NT2/D1 (cell line): ENCODE measurements at regions not wholly inside any gene's neighbourhood (a gene's known extent, or its start where the extent isn't known, plus 50 kb on each side); places are given as distances from the start of the nearest gene placed in this dataset.

ENCODE experiments used
- DNase-seq: peaks from one replicate; pipeline ENCODE4 v3.0.0-alpha.2; 2011; ENCODE audit warnings: low read depth, low spot score
- H3K27me3 ChIP-seq: 2 replicates; pipeline ENCODE4 v1.6.0; 2011; ENCODE audit warnings: mild to moderate bottlenecking; ENCODE audit not compliant: insufficient read length, insufficient read depth
- H3K36me3 ChIP-seq: 2 replicates; pipeline ENCODE4 v1.6.1; 2011; ENCODE audit warnings: mild to moderate bottlenecking, low read length, mixed read lengths; ENCODE audit not compliant: insufficient read depth, insufficient read length
- H3K4me1 ChIP-seq: 2 replicates; pipeline ENCODE4 v1.5.1; 2011; ENCODE audit not compliant: insufficient read depth, insufficient read length
- H3K4me3 ChIP-seq: 2 replicates; pipeline ENCODE4 v1.5.1; 2011; ENCODE audit warnings: low read depth; ENCODE audit not compliant: insufficient read length
- H3K9ac ChIP-seq: 2 replicates; pipeline ENCODE4 v1.6.0; 2011; ENCODE audit warnings: low read depth; ENCODE audit not compliant: insufficient read length
- H3K9me3 ChIP-seq: 2 replicates; pipeline ENCODE4 v1.5.1; 2011; ENCODE audit warnings: mild to moderate bottlenecking, low read length; ENCODE audit not compliant: insufficient read depth
- SUZ12 ChIP-seq: IDR thresholded peaks from 2 replicates; pipeline ENCODE4 v1.6.1; 2011; ENCODE audit not compliant: insufficient read length, insufficient read depth; ENCODE audit errors: extremely low read depth
- YY1 ChIP-seq: IDR thresholded peaks from 2 replicates; pipeline ENCODE4 v1.6.1; 2011; ENCODE audit not compliant: insufficient read length, insufficient read depth
- ZNF274 ChIP-seq: IDR thresholded peaks from 2 replicates; pipeline ENCODE4 v1.6.1; 2011; ENCODE audit warnings: mild to moderate bottlenecking, low read depth, low read length

- no peaks in the 10 kb centered on the region for H3K9me3 ChIP-seq
- no peak overlapping the region for H3K4me3 ChIP-seq
- no peak overlapping the region for H3K9ac ChIP-seq
- H3K4me1 ChIP-seq: no peaks in the 10 kb centered on the region
- TF ChIP-seq SUZ12: no peak
- TF ChIP-seq ZNF274: no peak
- TF ChIP-seq YY1: no peak
- no peak for DNase-seq
- H3K27me3 ChIP-seq: no peaks in the 10 kb centered on the region
- H3K36me3 ChIP-seq: no peaks in the 10 kb centered on the region
Observed at GRCh38 chr10:20521186-20521585, 375.9 kb downstream of the NEBL start.

- no peaks in the 10 kb centered on the region for H3K36me3 ChIP-seq
- no peaks in the 10 kb centered on the region for H3K27me3 ChIP-seq
- H3K4me3 ChIP-seq: no peak overlapping the region
- H3K4me1 ChIP-seq: no peaks in the 10 kb centered on the region
- no peak for DNase-seq
- H3K9ac ChIP-seq: no peak overlapping the region
- no peaks in the 10 kb centered on the region for H3K9me3 ChIP-seq
- TF ChIP-seq ZNF274: no peak
- no peak for TF ChIP-seq YY1
- TF ChIP-seq SUZ12: no peak
Observed at GRCh38 chr10:20515654-20516053, 381.5 kb downstream of the NEBL start.

GRCh38 chr10:20512631-20513030, 384.5 kb downstream of the NEBL start:
- no peaks in the 10 kb centered on the region for H3K9me3 ChIP-seq
- no peak for TF ChIP-seq ZNF274
- TF ChIP-seq SUZ12: no peak
- TF ChIP-seq YY1: no peak

GRCh38 chr10:20508921-20509320, 388.2 kb downstream of the NEBL start:
- Histone ChIP-seq H3K27me3 (no peaks in the 10 kb centered on the region), H3K36me3 (no peaks in the 10 kb centered on the region), H3K9me3 (no peaks in the 10 kb centered on the region), H3K4me1 (no peaks in the 10 kb centered on the region), H3K9ac (no peak overlapping the region), H3K4me3 (no peak overlapping the region)
- no peak for TF ChIP-seq ZNF274
- TF ChIP-seq SUZ12: no peak
- no peak for TF ChIP-seq YY1
- DNase-seq: no peak

More at GRCh38 chr10:20512631-20513030, 384.5 kb downstream of the NEBL start:
- H3K27me3 ChIP-seq: no peaks in the 10 kb centered on the region
- no peak for DNase-seq
- H3K4me3 ChIP-seq: no peak overlapping the region
- no peaks in the 10 kb centered on the region for H3K4me1 ChIP-seq
- H3K36me3 ChIP-seq: no peaks in the 10 kb centered on the region
- H3K9ac ChIP-seq: no peak overlapping the region

- Histone ChIP-seq H3K4me3 (no peak overlapping the region), H3K9ac (no peak overlapping the region), H3K27me3 (no peaks in the 10 kb centered on the region), H3K36me3 (no peaks in the 10 kb centered on the region), H3K4me1 (no peaks in the 10 kb centered on the region), H3K9me3 (no peaks in the 10 kb centered on the region)
- DNase-seq: no peak
- no peak for TF ChIP-seq SUZ12
- no peak for TF ChIP-seq ZNF274
- no peak for TF ChIP-seq YY1
Observed at GRCh38 chr10:20502903-20503585, 394.1 kb downstream of the NEBL start.

GRCh38 chr10:20494474-20494873, 402.6 kb downstream of the NEBL start:
- H3K4me1 ChIP-seq: no peaks in the 10 kb centered on the region
- H3K4me3 ChIP-seq: no peak overlapping the region
- TF ChIP-seq YY1: no peak
- no peak for TF ChIP-seq SUZ12
- no peak for TF ChIP-seq ZNF274
- H3K9me3 ChIP-seq: no peaks in the 10 kb centered on the region
- no peaks in the 10 kb centered on the region for H3K36me3 ChIP-seq
- H3K9ac ChIP-seq: no peak overlapping the region
- no peak for DNase-seq
- H3K27me3 ChIP-seq: no peaks in the 10 kb centered on the region

- DNase-seq: no peak
- Histone ChIP-seq H3K9ac (no peak overlapping the region), H3K4me3 (no peak overlapping the region), H3K27me3 (no peaks in the 10 kb centered on the region), H3K9me3 (no peaks in the 10 kb centered on the region), H3K4me1 (no peaks in the 10 kb centered on the region), H3K36me3 (no peaks in the 10 kb centered on the region)
- TF ChIP-seq SUZ12: no peak
Observed at GRCh38 chr10:20492447-20492846, 404.7 kb downstream of the NEBL start.

GRCh38 chr10:20489961-20490360, 407.1 kb downstream of the NEBL start:
- H3K9me3 ChIP-seq: no peaks in the 10 kb centered on the region
- H3K4me1 ChIP-seq: no peaks in the 10 kb centered on the region
- H3K27me3 ChIP-seq: no peaks in the 10 kb centered on the region
- no peak for DNase-seq
- no peak for TF ChIP-seq SUZ12
- no peaks in the 10 kb centered on the region for H3K36me3 ChIP-seq
- H3K4me3 ChIP-seq: no peak overlapping the region
- no peak overlapping the region for H3K9ac ChIP-seq
